ENCODE measurements at regions not wholly inside any gene's neighbourhood (a gene's known extent, or its start where the extent isn't known, plus 50 kb on each side); places are given as distances from the start of the nearest gene placed in this dataset.

DNA sequence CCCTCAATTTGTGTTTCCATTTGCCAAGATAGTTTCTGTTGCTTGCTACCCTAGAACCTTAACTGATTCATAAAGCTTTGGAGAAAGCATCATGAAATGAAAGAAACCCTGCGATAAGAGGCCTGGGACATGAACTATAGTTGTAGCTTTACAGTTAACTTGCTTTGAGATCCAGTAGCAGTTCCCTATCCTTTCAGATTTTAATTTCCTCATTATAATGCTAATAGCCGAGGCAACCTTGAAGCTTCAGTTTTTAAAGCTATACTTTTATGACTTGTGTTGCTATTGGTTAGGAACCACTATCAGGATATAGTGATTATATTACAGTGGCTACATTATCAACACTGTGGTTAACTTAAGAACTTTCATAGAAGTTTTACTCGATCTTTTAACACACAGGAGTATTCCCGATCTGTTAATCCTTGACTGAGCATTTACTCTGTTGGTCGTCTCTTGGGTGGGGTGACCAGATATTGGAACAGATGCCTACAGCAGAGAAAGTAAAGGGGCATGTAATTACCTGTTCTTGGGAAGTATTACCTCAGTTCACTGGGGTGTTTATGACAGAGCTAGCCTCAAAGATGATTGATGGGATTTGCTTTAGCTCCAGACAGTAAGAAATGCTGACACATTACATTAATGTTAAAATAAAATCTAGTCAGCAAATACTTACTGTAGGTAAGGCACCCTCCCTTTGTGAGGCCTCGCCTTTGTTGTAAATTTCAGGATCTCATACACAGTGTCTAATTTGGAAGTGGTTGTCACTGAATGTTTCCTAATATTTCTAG lies 86.2 kb upstream of the CSRP2 start:
- TF ChIP-seq JUN (IDR thresholded peaks at IDR 0.05; ENCODE audit: borderline replicate concordance, insufficient read depth, insufficient read length, low read depth): no peak
- no peak for TF ChIP-seq EZH2 (IDR thresholded peaks at IDR 0.05; ENCODE audit: borderline replicate concordance, low read depth, low read length, severe bottlenecking)
- TF ChIP-seq, protein P1, sequence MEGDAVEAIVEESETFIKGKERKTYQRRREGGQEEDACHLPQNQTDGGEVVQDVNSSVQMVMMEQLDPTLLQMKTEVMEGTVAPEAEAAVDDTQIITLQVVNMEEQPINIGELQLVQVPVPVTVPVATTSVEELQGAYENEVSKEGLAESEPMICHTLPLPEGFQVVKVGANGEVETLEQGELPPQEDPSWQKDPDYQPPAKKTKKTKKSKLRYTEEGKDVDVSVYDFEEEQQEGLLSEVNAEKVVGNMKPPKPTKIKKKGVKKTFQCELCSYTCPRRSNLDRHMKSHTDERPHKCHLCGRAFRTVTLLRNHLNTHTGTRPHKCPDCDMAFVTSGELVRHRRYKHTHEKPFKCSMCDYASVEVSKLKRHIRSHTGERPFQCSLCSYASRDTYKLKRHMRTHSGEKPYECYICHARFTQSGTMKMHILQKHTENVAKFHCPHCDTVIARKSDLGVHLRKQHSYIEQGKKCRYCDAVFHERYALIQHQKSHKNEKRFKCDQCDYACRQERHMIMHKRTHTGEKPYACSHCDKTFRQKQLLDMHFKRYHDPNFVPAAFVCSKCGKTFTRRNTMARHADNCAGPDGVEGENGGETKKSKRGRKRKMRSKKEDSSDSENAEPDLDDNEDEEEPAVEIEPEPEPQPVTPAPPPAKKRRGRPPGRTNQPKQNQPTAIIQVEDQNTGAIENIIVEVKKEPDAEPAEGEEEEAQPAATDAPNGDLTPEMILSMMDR (IDR thresholded peaks at IDR 0.05; ENCODE audit: extremely low read depth in 1 of 2, insufficient read depth in 1 of 2, low read depth in 1 of 2, low read length in 2 of 2): no peak
